Skeletal muscle tissue (tissue), 3 donors: ENCODE measurements at regions not wholly inside any gene's neighbourhood (a gene's known extent, or its start where the extent isn't known, plus 50 kb on each side); places are given as distances from the start of the nearest gene placed in this dataset.
"Not testable (repeated sequence)": the region's sequence is repeated elsewhere in the genome, so short reads cannot be mapped to it uniquely, and the experiment has no call there.

ENCODE experiments used
- H3K27ac ChIP-seq: one replicate; pipeline ENCODE4 v1.7.0; 2013; ENCODE audit warnings: mild to moderate bottlenecking, low read depth, low read length, inconsistent platforms
- H3K27me3 ChIP-seq, 3 donors: one replicate each; pipeline ENCODE4 v1.7.0; 2013; ENCODE audit warnings: low read length in 3 of 3; ENCODE audit not compliant: control insufficient read depth in 3 of 3, insufficient read depth in 3 of 3
- H3K36me3 ChIP-seq, 3 donors: one replicate each; pipeline ENCODE4 v1.7.0; 2013; ENCODE audit warnings: low read length in 3 of 3; ENCODE audit not compliant: control insufficient read depth in 3 of 3, insufficient read depth in 3 of 3
- H3K4me1 ChIP-seq, 3 donors: one replicate each; pipeline ENCODE4 v1.7.0; 2013; ENCODE audit warnings: low read length in 3 of 3, mild to moderate bottlenecking in 3 of 3; ENCODE audit not compliant: control insufficient read depth in 3 of 3, insufficient read depth in 3 of 3
- H3K4me3 ChIP-seq, 3 donors: one replicate each; pipeline ENCODE4 v1.7.0; 2013; ENCODE audit warnings: low read length in 3 of 3
- H3K9ac ChIP-seq, 3 donors: one replicate each; pipeline ENCODE4 v1.7.0; 2013; ENCODE audit warnings: low read length in 3 of 3, mild to moderate bottlenecking in 3 of 3, moderate library complexity in 2 of 3, low read depth in 1 of 3
- H3K9me3 ChIP-seq, 3 donors: one replicate each; pipeline ENCODE4 v1.7.0; 2013; ENCODE audit warnings: low read length in 3 of 3; ENCODE audit not compliant: control insufficient read depth in 3 of 3
- donor health status: Osteomylitis.

- not testable (repeated sequence) for H3K36me3 ChIP-seq, H3K4me1 ChIP-seq, H3K4me3 ChIP-seq, H3K27ac ChIP-seq, H3K9me3 ChIP-seq, H3K27me3 ChIP-seq, H3K9ac ChIP-seq
Measured at GRCh38 chr7:114077158-114077524, 158.3 kb upstream of the PPP1R3A start.

GRCh38 chr7:114076392-114077157 is 157.8 kb upstream of the PPP1R3A start:
- H3K27me3 ChIP-seq, H3K9ac ChIP-seq, H3K27ac ChIP-seq, H3K36me3 ChIP-seq, H3K9me3 ChIP-seq, H3K4me1 ChIP-seq, H3K4me3 ChIP-seq: not testable (repeated sequence)

- no peaks in the 10 kb centered on the region for H3K36me3 ChIP-seq
- no peaks in the 10 kb centered on the region for H3K9me3 ChIP-seq
- H3K4me3 ChIP-seq = no peak overlapping the region
- H3K27ac ChIP-seq = no peak overlapping the region
- H3K4me1 ChIP-seq = no peaks in the 10 kb centered on the region
- H3K9ac ChIP-seq = no peak overlapping the region
- H3K27me3 ChIP-seq = no peaks in the 10 kb centered on the region
Measured at GRCh38 chr7:114073701-114074100, 154.9 kb upstream of the PPP1R3A start.

- Histone ChIP-seq H3K9ac (no peak overlapping the region), H3K9me3 (no peaks in the 10 kb centered on the region), H3K27me3 (no peaks in the 10 kb centered on the region), H3K36me3 (no peaks in the 10 kb centered on the region), H3K4me1 (no peaks in the 10 kb centered on the region), H3K4me3 (no peak overlapping the region), H3K27ac (no peak overlapping the region)
Measured at GRCh38 chr7:114070246-114070645, 151.4 kb upstream of the PPP1R3A start.

GRCh38 chr7:114062810-114063209 is 144.0 kb upstream of the PPP1R3A start:
- no peaks in the 10 kb centered on the region for H3K27me3 ChIP-seq
- no peaks in the 10 kb centered on the region for H3K9me3 ChIP-seq
- no peak overlapping the region for H3K27ac ChIP-seq
- H3K9ac ChIP-seq = no peak overlapping the region
- no peaks in the 10 kb centered on the region for H3K36me3 ChIP-seq
- H3K4me1 ChIP-seq = no peaks in the 10 kb centered on the region
- no peak overlapping the region for H3K4me3 ChIP-seq

- H3K9ac ChIP-seq = no peak overlapping the region
- no peaks in the 10 kb centered on the region for H3K27me3 ChIP-seq
- H3K9me3 ChIP-seq = no peaks in the 10 kb centered on the region
- H3K36me3 ChIP-seq = no peaks in the 10 kb centered on the region
- peaks cover 0 to 4% (median 0%) of the 10 kb centered on the region in 3 donors for H3K4me1 ChIP-seq
- H3K27ac ChIP-seq = no peak overlapping the region
- no peak overlapping the region for H3K4me3 ChIP-seq
Measured at GRCh38 chr7:114051871-114052331, 133.1 kb upstream of the PPP1R3A start.

- no peaks in the 10 kb centered on the region for H3K27me3 ChIP-seq
- no peaks in the 10 kb centered on the region for H3K36me3 ChIP-seq
- peaks cover 0 to 4% (median 0%) of the 10 kb centered on the region in 3 donors for H3K4me1 ChIP-seq
- H3K9ac ChIP-seq = no peak overlapping the region
- H3K27ac ChIP-seq = no peak overlapping the region
- H3K4me3 ChIP-seq = no peak overlapping the region
- H3K9me3 ChIP-seq = no peaks in the 10 kb centered on the region
Measured at GRCh38 chr7:114050571-114050970, 131.8 kb upstream of the PPP1R3A start.

GRCh38 chr7:114048386-114049235 is 129.8 kb upstream of the PPP1R3A start:
- peak overlapping the region; percentile 55 to 59 (median 57) for H3K4me3 ChIP-seq
- peak overlapping the region in 1 of 3 donors; percentile 48 for H3K9ac ChIP-seq
- no peaks in the 10 kb centered on the region for H3K36me3 ChIP-seq

GRCh38 chr7:114047889-114048288 is 129.1 kb upstream of the PPP1R3A start:
- peak overlapping the region in 1 of 3 donors; percentile 55 for H3K4me3 ChIP-seq

More at GRCh38 chr7:114048386-114049235, 129.8 kb upstream of the PPP1R3A start:
- Histone ChIP-seq H3K4me1 (peaks cover 0 to 4% (median 0%) of the 10 kb centered on the region in 3 donors), H3K9me3 (no peaks in the 10 kb centered on the region), H3K27ac (no peak overlapping the region), H3K27me3 (no peaks in the 10 kb centered on the region)

GRCh38 chr7:114033475-114033874 is 114.7 kb upstream of the PPP1R3A start:
- no peak overlapping the region for H3K9ac ChIP-seq

More at GRCh38 chr7:114047889-114048288, 129.1 kb upstream of the PPP1R3A start:
- Histone ChIP-seq H3K27me3 (no peaks in the 10 kb centered on the region), H3K27ac (no peak overlapping the region), H3K4me1 (peaks cover 0 to 4% (median 0%) of the 10 kb centered on the region in 3 donors), H3K36me3 (no peaks in the 10 kb centered on the region), H3K9me3 (no peaks in the 10 kb centered on the region), H3K9ac (peak overlapping the region in 1 of 3 donors; percentile 48)

More at GRCh38 chr7:114033475-114033874, 114.7 kb upstream of the PPP1R3A start:
- Histone ChIP-seq H3K36me3 (no peaks in the 10 kb centered on the region), H3K4me1 (no peaks in the 10 kb centered on the region), H3K4me3 (no peak overlapping the region), H3K27me3 (no peaks in the 10 kb centered on the region), H3K27ac (no peak overlapping the region), H3K9me3 (no peaks in the 10 kb centered on the region)
